SK-N-SH (cell line): ENCODE measurements at regions not wholly inside any gene's neighbourhood (a gene's known extent, or its start where the extent isn't known, plus 50 kb on each side); places are given as distances from the start of the nearest gene placed in this dataset.

Experiments used
- CTCF ChIA-PET: fragments of 300-600, 350-600 bp; formaldehyde crosslinking; extraction: SDS; loops from one replicate; lab custom pipeline; 2021; lab: Yijun Ruan, JAX
- POLR2A ChIA-PET: fragments of 350-600 bp; sonication (Branson Sonifier 250); formaldehyde crosslinking; extraction: SDS; loops from one replicate; lab custom pipeline; 2020; ENCODE audit warnings: antibody characterized with exemption, inconsistent platforms; lab: Yijun Ruan, JAX
- DNase-seq: peaks from one replicate; pipeline ENCODE4 v3.0.0; 2012
- H2AFZ ChIP-seq: fragments of 200-600 bp; sonication (generic); 2 replicates; pipeline ENCODE4 v1.8.1; 2016; ENCODE audit warnings: antibody characterized with exemption, mild to moderate bottlenecking, low read depth
- H3F3A ChIP-seq: fragments of 200-600 bp; sonication (generic); replicated peaks from 2 replicates; pipeline ENCODE3; 2016; ENCODE audit warnings: antibody characterized with exemption, mild to moderate bottlenecking; ENCODE audit not compliant: insufficient read depth
- H3K27ac ChIP-seq, 2 experiments: fragments of 200-500 bp in 1 of 2; fragments of 200-600 bp in 1 of 2; sonication (Bioruptor generic) in 1 of 2; sonication (generic), shearing (Covaris generic) in 1 of 2; 2 replicates each; pipeline versions ENCODE4 v1.5.1 to v1.6.1; 2014 to 2016; ENCODE audit warnings: low read depth in 2 of 2, inconsistent platforms in 1 of 2, low read length in 1 of 2, mild to moderate bottlenecking in 1 of 2, mixed read lengths in 1 of 2
- H3K27me3 ChIP-seq: fragments of 200-600 bp; sonication (generic), shearing (Covaris generic); 2 replicates; pipeline ENCODE4 v1.6.1; 2016; ENCODE audit warnings: mixed run types; ENCODE audit not compliant: insufficient read depth
- H3K36me3 ChIP-seq, 2 experiments: fragments of 200-500 bp in 1 of 2; fragments of 200-600 bp in 1 of 2; sonication (Bioruptor generic) in 1 of 2; sonication (generic) in 1 of 2; replicated peaks in 1 of 2; 2 replicates each; pipeline versions ENCODE3 to v1.5.1; 2014 to 2016; ENCODE audit warnings: low read length in 1 of 2, mild to moderate bottlenecking in 1 of 2; ENCODE audit not compliant: insufficient read depth in 2 of 2, control insufficient read depth in 1 of 2
- H3K4me1 ChIP-seq, 2 experiments: fragments of 200-500 bp in 1 of 2; fragments of 200-600 bp in 1 of 2; sonication (Bioruptor generic) in 1 of 2; sonication (generic), shearing (Covaris generic) in 1 of 2; 2 replicates each; pipeline versions ENCODE4 v1.5.1 to v1.6.1; 2014 to 2016; ENCODE audit warnings: low read depth in 1 of 2, low read length in 1 of 2, mixed run types in 1 of 2; ENCODE audit not compliant: insufficient read depth in 2 of 2, control insufficient read depth in 1 of 2
- H3K4me2 ChIP-seq: fragments of 200-600 bp; sonication (generic), shearing (Covaris generic); 2 replicates; pipeline ENCODE4 v1.6.1; 2017; ENCODE audit warnings: mixed run types
- H3K4me3 ChIP-seq, 2 experiments: fragments of 200-500 bp in 1 of 2; fragments of 200-600 bp in 1 of 2; sonication (Bioruptor generic) in 1 of 2; sonication (generic), shearing (Covaris generic) in 1 of 2; 2 replicates each; pipeline versions ENCODE4 v1.5.1 to v1.8.1; 2014 to 2016; ENCODE audit warnings: low read depth in 2 of 2, inconsistent platforms in 1 of 2, low read length in 1 of 2, mild to moderate bottlenecking in 1 of 2, mixed read lengths in 1 of 2, moderate library complexity in 1 of 2
- H3K79me2 ChIP-seq: fragments of 200-600 bp; sonication (generic); 2 replicates; pipeline ENCODE4 v1.8.1; 2017; ENCODE audit warnings: mild to moderate bottlenecking; ENCODE audit not compliant: insufficient read depth
- H3K9ac ChIP-seq: fragments of 200-600 bp; sonication (generic); 2 replicates; pipeline ENCODE4 v1.6.1; 2017; ENCODE audit warnings: mixed run types
- H3K9me2 ChIP-seq: fragments of 200-600 bp; sonication (generic); 2 replicates; pipeline ENCODE4 v1.6.1; 2017; ENCODE audit warnings: mixed run types
- H3K9me3 ChIP-seq: fragments of 200-600 bp; sonication (generic); 2 replicates; pipeline ENCODE4 v1.6.1; 2017; ENCODE audit warnings: mixed run types, mild to moderate bottlenecking, moderate library complexity
- H4K20me1 ChIP-seq: fragments of 200-600 bp; sonication (generic); 2 replicates; pipeline ENCODE4 v1.6.1; 2017; ENCODE audit warnings: mild to moderate bottlenecking, mixed run types; ENCODE audit not compliant: insufficient read depth
- CHD2 ChIP-seq: fragments of 150-350 bp; IDR thresholded peaks from 2 replicates; pipeline ENCODE4 v1.6.1; 2018; ENCODE audit warnings: low read length; ENCODE audit not compliant: partially characterized antibody
- EP300 ChIP-seq, 2 experiments: IDR thresholded peaks; 2 replicates each; pipeline versions ENCODE4 v1.4.0 to v1.6.1; 2012; ENCODE audit warnings: borderline replicate concordance in 1 of 2, low read depth in 1 of 2, low read length in 1 of 2
- EZH2phosphoT487 ChIP-seq: fragments of 200-600 bp; sonication (generic); IDR thresholded peaks from 2 replicates; pipeline ENCODE4 v1.6.1; 2017; ENCODE audit warnings: low read depth, mixed run types, mild to moderate bottlenecking, antibody characterized with exemption, moderate library complexity, borderline replicate concordance
- FOSL2 ChIP-seq: IDR thresholded peaks from 2 replicates; pipeline ENCODE4 v1.4.0; 2012; ENCODE audit warnings: low read depth, mild to moderate bottlenecking, moderate library complexity, borderline replicate concordance
- FOXJ3 ChIP-seq: sonication (generic); formaldehyde crosslinking; IDR thresholded peaks from 2 replicates; pipeline ENCODE4 v1.5.1; 2020; ENCODE audit warnings: mild to moderate bottlenecking, missing genetic modification reagents
- GATA2 ChIP-seq: sonication (generic); formaldehyde crosslinking; IDR thresholded peaks from 2 replicates; pipeline ENCODE4 v1.5.0; 2020; ENCODE audit warnings: mild to moderate bottlenecking, missing genetic modification reagents
- JUND ChIP-seq: IDR thresholded peaks from 2 replicates; pipeline ENCODE4 v1.4.0; 2012
- MEF2A ChIP-seq: IDR thresholded peaks from 2 replicates; pipeline ENCODE4 v1.4.0; 2012; ENCODE audit warnings: low read depth, borderline replicate concordance
- MXI1 ChIP-seq: IDR thresholded peaks from 2 replicates; pipeline ENCODE4 v1.6.1; 2012; ENCODE audit warnings: mild to moderate bottlenecking, low read depth, low read length, improper control_type of control experiment
- NFIC ChIP-seq: IDR thresholded peaks from 2 replicates; pipeline ENCODE4 v1.4.0; 2012; ENCODE audit warnings: borderline replicate concordance
- NRF1 ChIP-seq: IDR thresholded peaks from 2 replicates; pipeline ENCODE4 v1.6.1; 2012; ENCODE audit warnings: low read depth, mild to moderate bottlenecking, low read length
- POLR2AphosphoS5 ChIP-seq: IDR thresholded peaks from 2 replicates; pipeline ENCODE4 v1.6.1; 2012; ENCODE audit warnings: low read depth, low read length
- RAD21 ChIP-seq: IDR thresholded peaks from 2 replicates; pipeline ENCODE4 v1.6.1; 2012; ENCODE audit warnings: mild to moderate bottlenecking, low read length
- RCOR1 ChIP-seq: fragments of 150-350 bp; IDR thresholded peaks from 2 replicates; pipeline ENCODE4 v1.6.1; 2017; ENCODE audit warnings: antibody characterized with exemption, low read length
- RFX5 ChIP-seq: IDR thresholded peaks from 2 replicates; pipeline ENCODE4 v1.6.1; 2012; ENCODE audit warnings: mild to moderate bottlenecking, improper control_type of control experiment, low read length
- SIN3A ChIP-seq: IDR thresholded peaks from 2 replicates; pipeline ENCODE4 v1.6.1; 2012; ENCODE audit warnings: low read depth, mild to moderate bottlenecking, low read length, moderate library complexity, borderline replicate concordance
- SMC3 ChIP-seq: IDR thresholded peaks from 2 replicates; pipeline ENCODE4 v1.6.1; 2012; ENCODE audit warnings: low read depth, low read length, improper control_type of control experiment
- TCF12 ChIP-seq: IDR thresholded peaks from 2 replicates; pipeline ENCODE4 v1.4.0; 2012
- TEAD4 ChIP-seq: IDR thresholded peaks from 2 replicates; pipeline ENCODE4 v1.4.0; 2012; ENCODE audit warnings: mild to moderate bottlenecking, borderline replicate concordance; ENCODE audit not compliant: insufficient read depth
- USF1 ChIP-seq: IDR thresholded peaks from 2 replicates; pipeline ENCODE4 v1.4.0; 2012; ENCODE audit warnings: low read depth, borderline replicate concordance
- USF2 ChIP-seq: fragments of 150-350 bp; IDR thresholded peaks from 2 replicates; pipeline ENCODE4 v1.6.1; 2017; ENCODE audit warnings: antibody characterized with exemption, low read length, low read depth, borderline replicate concordance
- ZBTB33 ChIP-seq: IDR thresholded peaks from 2 replicates; pipeline ENCODE4 v1.4.0; 2012; ENCODE audit warnings: low read depth, borderline replicate concordance
- WGBS: methylation state at CpG from one replicate; pipeline ENCODE4 v1.1.6; 2017; ENCODE audit warnings: low lambda C conversion rate; 5-methylcytosine and 5-hydroxymethylcytosine counted together
- TF ChIP-seq, protein P1 (sequence below): fragments of 200-600 bp; sonication (generic); IDR thresholded peaks from 2 replicates; pipeline ENCODE4 v1.6.1; 2017; ENCODE audit warnings: antibody characterized with exemption, mild to moderate bottlenecking, moderate library complexity

DNA sequence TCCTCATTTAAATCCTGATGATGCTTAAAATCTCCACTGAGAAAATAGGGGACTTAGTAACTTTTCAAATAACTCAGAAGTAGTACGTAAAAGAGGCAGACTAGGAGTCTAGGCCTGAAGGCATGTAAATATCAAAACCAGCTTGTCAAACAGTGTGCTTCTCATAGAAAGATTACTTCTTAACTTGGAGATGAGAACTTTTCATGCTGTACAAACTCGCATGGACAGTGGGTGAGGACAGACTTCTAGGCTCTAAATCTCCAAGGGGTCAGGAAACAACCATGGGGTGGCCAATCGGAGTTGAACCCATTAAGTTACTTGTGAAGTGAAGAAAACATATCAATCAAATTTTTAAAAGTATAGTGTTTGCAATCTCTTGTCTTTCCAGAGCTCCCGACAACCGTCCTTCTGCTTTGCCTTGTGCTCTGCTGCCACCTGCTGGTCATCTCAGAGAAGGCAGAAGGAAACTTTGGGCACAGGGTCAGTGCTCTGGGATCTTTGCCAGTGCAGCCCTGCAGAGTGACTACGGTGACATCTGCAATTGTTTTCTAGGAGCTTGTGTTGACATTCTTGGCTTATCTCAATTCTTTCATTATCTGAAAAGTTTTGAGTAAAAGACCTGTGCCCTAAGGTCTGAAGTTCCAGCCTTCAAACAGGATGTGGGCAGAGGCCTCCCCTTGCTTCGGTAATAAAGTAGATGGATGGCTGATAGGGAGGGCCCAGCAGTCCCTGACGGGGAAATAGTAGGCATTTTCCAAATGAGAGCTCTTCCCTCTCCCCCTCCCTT, 105.1 kb upstream of the PDE4B start:
- CTCF ChIA-PET = interaction anchor here (0.5 to 5.7 kb wide), 118 partner anchors 9 to 1406 kb away, joined by 3 to 175 read pairs (median 5); partner anchors contain the start of genes AK4, DNAJC6 and PDE4B
- POLR2A ChIA-PET = interaction anchor here (1.0 kb wide), 1 partner anchor 254 kb away, joined by 3 read pairs; no protein-coding TSS in a partner anchor
- no peak for TF ChIP-seq MEF2A
- TF ChIP-seq TCF12 = peak; percentile 37; the same call in 1 of the 2 replicates
- peak; percentile 96 for TF ChIP-seq SMC3
- no peak for TF ChIP-seq TEAD4
- TF ChIP-seq EP300 (IDR thresholded peaks at IDR 0.05; ENCODE audit: borderline replicate concordance in 1 of 2, low read depth in 1 of 2, low read length in 1 of 2) = peak in 1 of 2 experiments; percentile 63; a peak in 2 of 4 replicates
- peak; percentile 74; the same call in 1 of the 2 replicates for TF ChIP-seq GATA2
- peak; percentile 16; the same call in 1 of the 2 replicates for TF ChIP-seq NRF1
- peak; percentile 68 for TF ChIP-seq NFIC
- TF ChIP-seq RAD21 = peak; percentile 100
- peak; percentile 94 for TF ChIP-seq RCOR1
- no peak for TF ChIP-seq EZH2phosphoT487
- TF ChIP-seq MXI1 = peak; percentile 50
- no peak for TF ChIP-seq FOSL2
- no peak for TF ChIP-seq POLR2AphosphoS5
- TF ChIP-seq ZBTB33 = no peak
- TF ChIP-seq JUND = no peak
- TF ChIP-seq USF1 = no peak
- peak; percentile 81 for TF ChIP-seq CHD2
- TF ChIP-seq FOXJ3 (CRISPR knock-in tag) = peak; percentile 49; the same call in 1 of the 2 replicates
- TF ChIP-seq, protein P1, sequence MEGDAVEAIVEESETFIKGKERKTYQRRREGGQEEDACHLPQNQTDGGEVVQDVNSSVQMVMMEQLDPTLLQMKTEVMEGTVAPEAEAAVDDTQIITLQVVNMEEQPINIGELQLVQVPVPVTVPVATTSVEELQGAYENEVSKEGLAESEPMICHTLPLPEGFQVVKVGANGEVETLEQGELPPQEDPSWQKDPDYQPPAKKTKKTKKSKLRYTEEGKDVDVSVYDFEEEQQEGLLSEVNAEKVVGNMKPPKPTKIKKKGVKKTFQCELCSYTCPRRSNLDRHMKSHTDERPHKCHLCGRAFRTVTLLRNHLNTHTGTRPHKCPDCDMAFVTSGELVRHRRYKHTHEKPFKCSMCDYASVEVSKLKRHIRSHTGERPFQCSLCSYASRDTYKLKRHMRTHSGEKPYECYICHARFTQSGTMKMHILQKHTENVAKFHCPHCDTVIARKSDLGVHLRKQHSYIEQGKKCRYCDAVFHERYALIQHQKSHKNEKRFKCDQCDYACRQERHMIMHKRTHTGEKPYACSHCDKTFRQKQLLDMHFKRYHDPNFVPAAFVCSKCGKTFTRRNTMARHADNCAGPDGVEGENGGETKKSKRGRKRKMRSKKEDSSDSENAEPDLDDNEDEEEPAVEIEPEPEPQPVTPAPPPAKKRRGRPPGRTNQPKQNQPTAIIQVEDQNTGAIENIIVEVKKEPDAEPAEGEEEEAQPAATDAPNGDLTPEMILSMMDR = peak; percentile 89
- 0 out of 2 replicates have a peak, but pooled peaks have one; percentile 50 for TF ChIP-seq RFX5
- no peak; the same call in 1 of the 2 replicates for TF ChIP-seq USF2
- no peak for TF ChIP-seq SIN3A
- Histone ChIP-seq H3F3A (no peaks in the 10 kb centered on the region), H2AFZ (peak overlapping the region; percentile 11; the same call in 1 of the 2 replicates), H4K20me1 (no peaks in the 10 kb centered on the region), H3K4me2 (no peak overlapping the region; the same call in 1 of the 2 replicates), H3K9me2 (no peaks in the 10 kb centered on the region), H3K36me3 (no peaks in the 10 kb centered on the region), H3K27ac (no peak overlapping the region), H3K79me2 (no peaks in the 10 kb centered on the region), H3K9me3 (no peaks in the 10 kb centered on the region), H3K4me1 (peaks cover 0 to 6% of the 10 kb centered on the region in 2 experiments; a peak in 1 of 4 replicates), H3K9ac (no peak overlapping the region), H3K4me3 (no peak overlapping the region; a peak in 2 of 4 replicates), H3K27me3 (no peaks in the 10 kb centered on the region)
- 19% methylated on average over 8 of the region's 8 CpGs for WGBS
- peak; percentile 70 for DNase-seq
